Cerebellar nuclear complex (tissue), 1 donor: ENCODE measurements at regions not wholly inside any gene's neighbourhood (a gene's known extent, or its start where the extent isn't known, plus 50 kb on each side); places are given as distances from the start of the nearest gene placed in this dataset.
"Not testable (repeated sequence)": the region's sequence is repeated elsewhere in the genome, so short reads cannot be mapped to it uniquely, and the experiment has no call there.

Experiments
- DNase-seq, 2 experiments: peaks; one replicate each; lab custom pipeline; 2025; lab: John Stamatoyannopoulos, UW

- no peak for DNase-seq
Observed at GRCh38 chr11:29251738-29252137, 765.1 kb downstream of the KCNA4 start.

- DNase-seq = no peak
Observed at GRCh38 chr11:29249713-29250112, 767.1 kb downstream of the KCNA4 start.

DNA sequence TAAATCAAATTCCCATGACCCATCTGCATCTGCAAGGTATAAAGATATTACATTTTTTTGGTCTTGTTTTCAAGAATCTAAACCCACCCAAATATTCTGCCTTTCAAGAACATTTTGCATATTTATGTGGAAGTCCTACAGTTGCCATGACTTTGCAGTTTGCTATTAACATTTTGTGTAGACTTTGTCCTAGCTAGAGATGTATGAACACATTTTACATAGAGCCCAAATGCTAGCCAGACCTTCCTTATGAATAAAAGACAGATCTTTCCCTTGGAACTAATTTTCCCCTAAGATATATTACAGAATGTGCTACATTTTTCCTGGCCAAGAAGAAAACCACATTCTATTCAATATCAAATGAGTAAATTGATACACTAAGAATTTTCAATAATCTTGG is 772.5 kb downstream of the KCNA4 start:
- no peak for DNase-seq

DNA sequence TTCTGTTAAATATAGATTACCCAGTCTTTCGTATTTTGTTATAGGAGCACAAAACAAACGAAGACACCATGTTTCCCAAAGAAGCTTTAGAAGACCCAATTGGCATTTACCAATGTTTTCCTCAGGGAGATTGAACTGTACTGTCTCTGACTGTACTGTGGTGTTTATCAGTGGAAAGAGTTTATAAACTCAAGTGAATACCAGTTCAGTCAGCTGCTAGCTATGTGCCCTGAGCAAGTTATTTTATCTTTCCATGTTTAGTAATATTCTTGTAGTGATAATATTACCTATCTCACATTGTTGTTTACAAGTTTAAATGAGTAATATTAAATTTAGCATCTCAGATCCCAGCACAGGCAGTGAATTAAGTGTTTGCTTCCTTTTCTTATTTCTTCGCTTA is 773.2 kb downstream of the KCNA4 start:
- DNase-seq = no peak

DNA sequence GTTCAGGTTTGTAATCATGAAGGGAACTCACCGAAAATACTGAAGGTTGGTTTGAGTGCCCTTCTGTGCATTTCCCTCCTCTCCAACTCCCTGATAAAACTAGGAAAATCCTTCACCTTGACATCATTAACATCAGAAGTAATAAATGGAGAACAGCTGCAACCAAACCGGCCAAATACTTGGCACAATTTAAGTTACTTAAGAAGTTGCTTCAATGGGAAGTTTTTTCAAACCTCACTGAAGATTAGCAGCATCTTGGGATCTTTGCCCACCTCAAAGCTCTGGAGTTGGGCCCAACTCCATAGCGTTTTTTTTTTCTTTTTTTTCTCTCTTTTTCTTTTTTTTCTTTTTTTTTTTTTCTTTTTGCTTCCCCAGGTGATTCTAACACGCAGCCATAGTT is 784.8 kb downstream of the KCNA4 start:
- no peak for DNase-seq

GRCh38 chr11:29231586-29231985 is 785.2 kb downstream of the KCNA4 start:
- no peak for DNase-seq

- DNase-seq = no peak
Observed at GRCh38 chr11:29227811-29228210, 789.0 kb downstream of the KCNA4 start.

DNA sequence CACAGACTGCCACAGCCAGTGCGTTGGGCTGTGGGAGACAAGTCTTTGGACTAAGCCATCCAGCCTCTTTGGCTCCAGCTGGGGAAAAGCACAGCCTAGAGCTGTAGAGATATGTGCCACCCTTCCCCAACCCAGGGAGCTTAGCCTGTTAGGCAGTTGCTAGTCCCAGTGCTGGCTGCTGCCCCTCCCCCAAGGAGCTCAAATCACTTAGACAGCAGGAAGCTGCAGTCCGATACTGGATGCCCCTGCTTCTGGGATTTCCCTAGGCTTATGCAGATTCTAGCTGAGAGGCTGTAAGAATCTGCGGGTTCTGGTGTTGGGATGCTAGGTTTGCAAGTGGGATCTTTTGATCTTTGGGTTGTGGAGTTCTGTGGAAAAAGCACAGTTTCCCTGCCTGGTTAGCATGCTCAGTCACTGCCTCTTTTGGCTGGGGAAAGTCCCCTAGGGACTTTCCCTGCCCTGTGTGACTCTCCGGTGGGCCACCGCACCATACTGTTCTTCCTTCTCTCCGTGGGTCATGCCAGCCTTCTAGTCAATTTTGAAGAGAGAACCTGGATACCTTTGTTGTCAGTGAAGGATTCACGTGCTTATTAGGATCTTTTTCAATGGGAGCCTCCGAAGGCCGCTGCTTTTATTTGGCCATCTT is 792.0 kb downstream of the KCNA4 start:
- DNase-seq = no peak

GRCh38 chr11:29219531-29219930 is 797.3 kb downstream of the KCNA4 start:
- not testable (repeated sequence) for DNase-seq

DNA sequence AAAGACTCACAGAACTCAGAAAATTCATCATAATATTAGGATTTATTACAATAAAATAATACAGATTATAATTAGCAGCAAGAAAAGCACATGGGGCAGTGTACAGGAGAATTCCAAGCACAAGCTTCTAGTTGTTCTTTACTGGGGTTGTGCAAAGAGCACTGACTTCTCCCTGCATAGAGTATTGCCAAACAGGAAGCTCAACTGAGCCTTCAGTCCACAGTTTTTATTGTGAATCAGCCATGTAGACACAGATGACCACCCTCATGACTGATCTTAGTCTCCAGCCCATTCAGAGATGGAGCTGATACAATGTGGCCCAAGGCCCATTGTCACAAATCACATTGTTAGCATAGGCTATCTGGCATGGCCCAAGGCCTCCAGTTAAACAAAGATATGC is 798.9 kb downstream of the KCNA4 start:
- no peak for DNase-seq

GRCh38 chr11:29214833-29215232 is 802.0 kb downstream of the KCNA4 start:
- DNase-seq = no peak

- DNase-seq = no peak
Observed at GRCh38 chr11:29211202-29211601, 805.6 kb downstream of the KCNA4 start.

DNA sequence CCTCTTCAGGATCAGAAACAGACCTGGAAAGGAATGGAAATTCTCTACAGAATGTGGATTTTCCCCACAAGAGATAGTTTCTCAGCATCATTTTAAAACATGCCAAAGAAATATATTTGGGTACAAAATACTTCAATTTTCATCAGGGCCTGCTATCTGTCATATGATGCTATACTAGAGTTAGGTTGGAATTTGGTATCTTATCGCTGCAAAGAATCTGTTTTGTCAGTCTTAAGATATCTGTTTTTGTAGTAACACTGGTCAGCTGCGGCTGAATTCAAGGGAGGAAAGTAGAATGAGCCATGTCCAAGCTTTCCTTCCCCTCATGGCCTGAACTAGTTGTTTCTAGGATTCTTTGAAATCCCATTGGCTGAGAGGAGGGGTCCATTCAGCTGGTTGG is 806.4 kb downstream of the KCNA4 start:
- DNase-seq = no peak

- no peak for DNase-seq
Observed at GRCh38 chr11:29208117-29208516, 808.7 kb downstream of the KCNA4 start.

GRCh38 chr11:29200791-29201562 is 815.9 kb downstream of the KCNA4 start:
- DNase-seq = no peak

DNA sequence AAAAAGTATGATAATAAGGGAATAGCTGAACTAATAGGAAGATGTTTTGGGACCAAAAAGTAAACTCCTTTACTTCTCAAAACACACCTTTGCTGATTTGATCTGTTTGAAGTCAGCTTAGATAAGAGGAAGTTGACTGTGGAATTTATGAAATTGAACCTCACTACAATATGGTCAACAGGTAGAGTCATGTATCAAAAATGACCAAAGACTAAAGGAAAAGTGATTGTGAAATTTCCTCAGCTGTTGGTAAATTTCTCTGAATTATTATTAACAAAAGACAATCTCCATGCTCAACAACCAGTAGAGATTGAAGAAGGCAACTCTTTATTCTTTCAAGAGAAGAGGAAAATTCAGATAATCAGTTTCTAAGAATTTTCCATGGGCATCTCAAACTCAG is 826.5 kb downstream of the KCNA4 start:
- no peak for DNase-seq

DNA sequence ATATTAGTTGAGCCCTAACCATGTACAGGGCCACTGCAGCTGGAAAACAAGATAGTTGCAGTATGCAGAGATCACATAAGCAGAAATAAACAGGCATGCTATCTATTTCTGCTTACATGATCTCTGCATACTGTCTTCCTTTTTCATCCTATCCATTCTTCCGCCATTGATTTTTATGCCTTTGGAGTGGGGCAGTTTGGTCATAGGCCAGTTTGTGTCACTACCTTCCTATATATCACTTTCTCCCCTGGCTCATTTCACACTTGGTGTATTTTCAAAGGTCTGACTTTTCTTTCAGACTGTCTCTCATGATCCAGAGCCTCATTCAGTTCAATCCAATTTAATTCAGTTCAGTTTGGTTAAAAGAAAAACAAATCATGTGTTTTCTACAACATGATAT is 829.6 kb downstream of the KCNA4 start:
- DNase-seq = no peak

GRCh38 chr11:29184939-29185890 is 831.6 kb downstream of the KCNA4 start:
- DNase-seq = no peak

- no peak for DNase-seq
Observed at GRCh38 chr11:29183301-29183700, 833.5 kb downstream of the KCNA4 start.

DNA sequence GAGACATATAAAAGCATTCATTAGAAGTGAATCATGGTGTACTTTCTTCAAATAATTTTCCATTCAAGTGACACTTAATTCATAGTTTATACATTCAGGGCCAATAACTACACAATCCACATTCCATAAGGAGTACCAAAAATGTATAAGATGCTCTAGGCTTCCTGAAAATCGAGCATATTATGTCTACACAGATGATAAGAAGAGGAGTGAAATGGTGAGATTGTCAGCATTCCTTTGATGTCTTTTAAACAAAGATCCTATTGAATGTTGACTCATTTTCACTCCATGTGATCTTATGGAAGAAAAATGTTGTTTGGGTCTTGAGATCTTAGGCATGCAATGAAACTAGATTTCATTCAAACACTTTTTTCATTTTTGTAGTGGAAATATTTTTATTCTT is 843.2 kb downstream of the KCNA4 start:
- DNase-seq = no peak

DNA sequence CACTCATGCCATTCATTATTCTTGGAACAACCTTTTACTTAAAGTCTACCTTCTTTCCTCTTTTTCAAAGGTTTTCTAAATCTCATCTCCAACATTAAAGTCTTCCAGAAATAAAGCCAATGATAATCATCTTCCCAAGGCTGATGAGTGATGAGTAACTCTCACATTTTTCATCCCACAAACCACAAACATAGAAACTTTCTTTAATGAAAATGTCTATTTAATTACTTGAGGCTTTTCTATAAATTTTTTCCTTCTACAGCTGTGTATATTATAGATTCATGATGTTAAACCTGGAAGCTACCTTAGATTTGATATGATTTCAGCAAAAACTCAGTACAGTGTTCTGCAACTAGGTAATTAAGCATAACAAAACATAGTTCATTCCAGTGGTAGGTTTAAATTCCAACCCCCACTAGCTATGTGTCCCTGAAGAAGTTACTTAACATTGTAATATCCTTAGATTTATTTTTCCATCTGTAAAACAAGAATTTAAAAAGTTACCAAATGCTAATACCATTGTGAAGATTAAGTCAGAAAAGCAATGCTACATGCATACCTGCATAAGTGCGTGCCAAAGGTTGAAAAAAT is 845.4 kb downstream of the KCNA4 start:
- no peak for DNase-seq

DNA sequence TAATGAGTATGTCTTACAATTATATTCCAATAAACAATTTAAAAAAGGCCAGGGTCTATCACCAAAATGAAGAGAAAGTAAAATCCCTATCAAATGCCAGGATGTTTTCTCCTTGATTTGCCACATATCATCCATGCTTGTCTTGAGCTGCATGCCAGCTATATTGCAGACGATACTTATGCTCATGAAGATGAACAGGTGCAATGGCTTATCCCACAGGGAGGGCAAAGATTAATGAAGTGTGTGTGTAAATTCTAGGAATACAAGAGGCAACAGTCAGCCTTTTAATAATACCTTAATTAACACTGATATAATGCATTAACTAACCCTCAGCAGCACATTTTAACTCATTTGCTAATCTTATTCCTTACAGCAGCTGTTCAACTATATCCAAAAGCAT is 850.5 kb downstream of the KCNA4 start:
- DNase-seq = no peak
